Suprapubic skin (tissue), 4 donors: ENCODE measurements at regions not wholly inside any gene's neighbourhood (a gene's known extent, or its start where the extent isn't known, plus 50 kb on each side); places are given as distances from the start of the nearest gene placed in this dataset.
"Not testable (repeated sequence)": the region's sequence is repeated elsewhere in the genome, so short reads cannot be mapped to it uniquely, and the experiment has no call there.

Experiments
- DNase-seq, 2 donors: peaks; one replicate each; pipeline ENCODE4 v3.0.0-alpha.2; 2019; ENCODE audit warnings: low spot score in 2 of 2
- H3K27ac ChIP-seq: fragments of 200-600 bp; sonication (generic); one replicate; pipeline ENCODE4 v1.5.1; 2019
- H3K27me3 ChIP-seq: fragments of 200-600 bp; sonication (generic); one replicate; pipeline ENCODE4 v1.5.1; 2019
- H3K36me3 ChIP-seq: fragments of 200-600 bp; sonication (generic); one replicate; pipeline ENCODE4 v1.5.1; 2019
- H3K4me1 ChIP-seq: fragments of 200-600 bp; sonication (generic); one replicate; pipeline ENCODE4 v1.5.1; 2019
- H3K4me3 ChIP-seq: fragments of 200-600 bp; sonication (generic); one replicate; pipeline ENCODE4 v1.5.1; 2019; ENCODE audit warnings: mild to moderate bottlenecking
- H3K9me3 ChIP-seq: fragments of 200-600 bp; sonication (generic); one replicate; pipeline ENCODE4 v1.5.1; 2019
- EP300 ChIP-seq: sonication (generic); formaldehyde crosslinking; IDR thresholded peaks from one replicate; pipeline ENCODE4 v1.6.1; 2017; ENCODE audit warnings: antibody characterized with exemption
- POLR2A ChIP-seq, 2 donors: fragments of 450-650 bp; IDR thresholded peaks; one replicate each; pipeline ENCODE4 v1.6.1; 2017; ENCODE audit warnings: antibody characterized with exemption in 2 of 2, mild to moderate bottlenecking in 2 of 2, moderate library complexity in 2 of 2
- POLR2AphosphoS5 ChIP-seq, 3 donors: sonication (generic); formaldehyde crosslinking; IDR thresholded peaks; one replicate each; pipeline ENCODE4 v1.6.1; 2017; ENCODE audit warnings: antibody characterized with exemption in 3 of 3
- WGBS: methylation state at CpG from one replicate; pipeline ENCODE4 v1.1.5; 2018; 5-methylcytosine and 5-hydroxymethylcytosine counted together
- TF ChIP-seq, protein P1 (sequence below), 2 donors: fragments of 200-600 bp in 1 of 2; fragments of 450-650 bp in 1 of 2; sonication (generic) in 1 of 2; IDR thresholded peaks; one replicate each; pipeline ENCODE4 v1.5.1; 2016 to 2019; ENCODE audit warnings: antibody characterized with exemption in 2 of 2, mild to moderate bottlenecking in 1 of 2, moderate library complexity in 1 of 2

DNA sequence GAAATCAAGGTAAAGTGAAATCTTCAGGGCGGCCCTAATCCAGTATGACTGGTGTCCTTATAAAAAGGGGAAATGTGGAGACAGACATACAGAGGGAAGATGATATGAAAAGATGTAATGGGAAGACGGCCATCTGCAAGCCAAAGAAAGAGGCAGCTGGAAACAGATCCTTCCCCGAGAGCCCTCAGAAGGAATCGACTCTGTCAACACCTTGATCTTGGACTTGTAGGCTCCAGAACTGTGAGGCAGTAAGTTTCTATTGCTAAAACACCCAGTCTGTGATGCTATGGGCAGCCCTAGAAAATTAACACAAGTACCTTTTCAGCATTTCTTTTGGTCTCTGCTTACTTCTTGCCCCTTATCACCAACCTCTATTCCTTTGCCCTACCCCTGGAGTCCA lies 174.7 kb upstream of the TPM1 start:
- Histone ChIP-seq H3K4me1 (no peaks in the 10 kb centered on the region), H3K9me3 (no peaks in the 10 kb centered on the region), H3K27me3 (no peaks in the 10 kb centered on the region), H3K4me3 (no peak overlapping the region), H3K27ac (no peak overlapping the region), H3K36me3 (no peaks in the 10 kb centered on the region)
- DNase-seq, result no peak
- 95% methylated on average over 4 of the region's 4 CpGs for WGBS
- TF ChIP-seq POLR2A (IDR thresholded peaks at IDR 0.05), result no peak
- TF ChIP-seq EP300, result no peak

DNA sequence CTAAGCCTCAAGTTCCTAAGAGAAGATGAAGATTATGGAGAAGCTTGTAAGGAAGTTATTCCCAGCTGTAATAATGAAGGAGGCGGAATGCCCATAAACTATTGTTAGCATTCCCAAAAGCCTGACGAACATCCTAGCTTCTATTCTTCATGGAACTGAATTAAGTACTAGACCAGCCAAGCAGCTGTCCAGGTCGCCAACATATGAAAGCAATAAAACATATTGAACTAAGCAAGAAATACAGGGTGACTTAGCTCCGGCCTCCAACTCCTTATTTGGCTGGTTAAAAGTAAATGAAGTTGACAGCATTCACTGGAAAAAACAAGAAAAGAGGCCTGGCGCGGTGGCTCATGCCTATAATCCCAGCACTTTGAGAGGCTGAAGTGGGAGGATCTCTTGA lies 174.0 kb upstream of the TPM1 start:
- TF ChIP-seq, protein P1, sequence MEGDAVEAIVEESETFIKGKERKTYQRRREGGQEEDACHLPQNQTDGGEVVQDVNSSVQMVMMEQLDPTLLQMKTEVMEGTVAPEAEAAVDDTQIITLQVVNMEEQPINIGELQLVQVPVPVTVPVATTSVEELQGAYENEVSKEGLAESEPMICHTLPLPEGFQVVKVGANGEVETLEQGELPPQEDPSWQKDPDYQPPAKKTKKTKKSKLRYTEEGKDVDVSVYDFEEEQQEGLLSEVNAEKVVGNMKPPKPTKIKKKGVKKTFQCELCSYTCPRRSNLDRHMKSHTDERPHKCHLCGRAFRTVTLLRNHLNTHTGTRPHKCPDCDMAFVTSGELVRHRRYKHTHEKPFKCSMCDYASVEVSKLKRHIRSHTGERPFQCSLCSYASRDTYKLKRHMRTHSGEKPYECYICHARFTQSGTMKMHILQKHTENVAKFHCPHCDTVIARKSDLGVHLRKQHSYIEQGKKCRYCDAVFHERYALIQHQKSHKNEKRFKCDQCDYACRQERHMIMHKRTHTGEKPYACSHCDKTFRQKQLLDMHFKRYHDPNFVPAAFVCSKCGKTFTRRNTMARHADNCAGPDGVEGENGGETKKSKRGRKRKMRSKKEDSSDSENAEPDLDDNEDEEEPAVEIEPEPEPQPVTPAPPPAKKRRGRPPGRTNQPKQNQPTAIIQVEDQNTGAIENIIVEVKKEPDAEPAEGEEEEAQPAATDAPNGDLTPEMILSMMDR (IDR thresholded peaks at IDR 0.05), result no peak
- TF ChIP-seq POLR2AphosphoS5 (IDR thresholded peaks at IDR 0.05) (no peak), EP300 (no peak), POLR2A (IDR thresholded peaks at IDR 0.05) (no peak)
- no peak overlapping the region for H3K4me3 ChIP-seq
- H3K9me3 ChIP-seq, result no peaks in the 10 kb centered on the region
- no peak for DNase-seq
- 54% methylated on average over 6 of the region's 6 CpGs for WGBS
- H3K4me1 ChIP-seq, result no peaks in the 10 kb centered on the region
- no peak overlapping the region for H3K27ac ChIP-seq
- no peaks in the 10 kb centered on the region for H3K27me3 ChIP-seq
- no peaks in the 10 kb centered on the region for H3K36me3 ChIP-seq

DNA sequence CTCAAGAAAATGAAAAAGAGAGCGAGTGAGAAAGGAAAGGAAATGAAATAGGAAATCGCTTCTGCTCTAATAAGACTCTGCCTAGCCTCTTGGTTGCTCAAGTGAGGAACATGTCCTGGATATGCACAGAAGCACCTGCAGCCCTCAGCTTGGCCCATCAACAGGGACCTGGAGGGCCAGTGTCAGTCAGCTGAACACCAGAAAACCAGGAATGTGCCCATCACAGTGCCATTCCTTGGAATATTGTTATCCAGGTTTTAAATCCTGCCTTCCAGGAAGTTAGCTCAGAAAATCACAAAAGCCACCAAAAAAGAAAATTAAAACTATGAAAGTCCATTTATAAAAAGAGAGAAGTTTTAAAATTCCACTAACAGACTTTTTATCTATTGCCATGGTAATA lies 173.4 kb upstream of the TPM1 start:
- H3K27me3 ChIP-seq, result no peaks in the 10 kb centered on the region
- DNase-seq, result no peak
- H3K9me3 ChIP-seq, result no peaks in the 10 kb centered on the region
- no peaks in the 10 kb centered on the region for H3K36me3 ChIP-seq
- 97% methylated on average over 2 of the region's 2 CpGs for WGBS
- H3K27ac ChIP-seq, result no peak overlapping the region
- TF ChIP-seq, protein P1 (IDR thresholded peaks at IDR 0.05), result no peak
- TF ChIP-seq POLR2AphosphoS5 (IDR thresholded peaks at IDR 0.05) (no peak), EP300 (no peak), POLR2A (IDR thresholded peaks at IDR 0.05) (no peak)
- H3K4me1 ChIP-seq, result no peaks in the 10 kb centered on the region
- H3K4me3 ChIP-seq, result no peak overlapping the region

DNA sequence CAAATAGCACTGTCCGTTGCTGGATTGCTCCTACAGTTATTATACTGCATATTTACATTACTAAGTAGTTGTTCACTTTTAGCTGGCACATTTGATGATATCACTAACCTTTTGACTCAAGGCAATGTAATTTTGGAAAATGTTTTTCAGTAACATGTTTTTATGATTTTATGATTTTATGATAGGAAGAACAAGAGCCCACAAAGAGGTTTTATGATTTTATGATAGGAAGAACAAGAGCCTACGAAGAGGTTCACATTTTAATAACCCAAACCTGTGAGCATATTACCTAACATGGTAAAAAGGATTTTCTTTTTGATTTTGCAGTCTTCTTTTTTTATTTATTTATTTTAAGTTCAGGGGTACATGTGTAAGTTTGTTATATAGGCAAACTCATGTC lies 172.3 kb upstream of the TPM1 start:
- DNase-seq, result no peak
- 85% methylated on average over 2 of the region's 2 CpGs for WGBS
- H3K4me1 ChIP-seq, result no peaks in the 10 kb centered on the region
- H3K27ac ChIP-seq, result no peak overlapping the region
- H3K36me3 ChIP-seq, result no peaks in the 10 kb centered on the region
- H3K9me3 ChIP-seq, result no peaks in the 10 kb centered on the region
- H3K4me3 ChIP-seq, result no peak overlapping the region
- no peaks in the 10 kb centered on the region for H3K27me3 ChIP-seq
- TF ChIP-seq POLR2AphosphoS5 (IDR thresholded peaks at IDR 0.05) (no peak), EP300 (no peak), POLR2A (IDR thresholded peaks at IDR 0.05) (no peak)
- TF ChIP-seq, protein P1 (IDR thresholded peaks at IDR 0.05), result no peak

DNA sequence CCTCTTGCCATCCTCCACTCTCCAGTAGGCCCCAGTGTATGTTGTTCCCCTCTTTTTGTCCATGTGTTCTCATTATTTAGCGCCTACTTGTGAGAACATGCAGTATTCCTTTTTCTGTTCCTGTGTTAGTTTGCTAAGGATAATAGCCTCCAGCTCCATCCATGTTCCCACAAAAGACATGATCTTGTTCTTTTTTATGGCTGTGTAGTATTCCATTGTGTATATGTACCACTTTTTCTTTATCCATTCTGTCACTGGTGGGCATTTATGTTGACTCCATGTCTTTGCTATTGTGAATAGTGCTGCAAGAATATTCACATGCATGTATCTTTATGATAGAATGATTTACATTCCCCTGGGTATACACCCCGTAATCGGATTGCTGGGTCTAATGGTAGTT lies 171.8 kb upstream of the TPM1 start:
- not testable (repeated sequence) for H3K27ac ChIP-seq, DNase-seq, H3K36me3 ChIP-seq, H3K27me3 ChIP-seq, H3K4me3 ChIP-seq, H3K4me1 ChIP-seq, H3K9me3 ChIP-seq
- WGBS, result 80% methylated on average over 3 of the region's 3 CpGs

DNA sequence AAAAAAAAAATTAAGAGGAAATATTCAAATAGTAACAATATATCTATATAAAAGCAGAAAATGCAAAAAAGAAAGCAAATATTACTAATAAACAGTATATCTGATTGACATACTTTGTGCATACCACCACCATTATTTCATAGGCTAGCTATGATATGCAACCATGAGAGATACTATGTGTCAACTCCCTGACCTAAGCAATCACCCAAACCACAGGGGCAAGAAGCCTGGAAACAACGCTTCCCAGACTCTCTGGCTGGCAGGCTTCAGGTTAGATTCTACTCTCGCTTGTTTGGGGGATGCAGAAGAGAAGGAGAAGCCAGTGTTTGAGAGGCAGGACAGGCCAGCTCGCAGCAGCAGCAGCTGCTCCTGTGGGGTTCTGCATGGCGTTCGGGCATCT lies 169.3 kb upstream of the TPM1 start:
- TF ChIP-seq POLR2A (IDR thresholded peaks at IDR 0.05), result no peak
- no peak for TF ChIP-seq POLR2AphosphoS5 (IDR thresholded peaks at IDR 0.05)
- TF ChIP-seq, protein P1 (IDR thresholded peaks at IDR 0.05), result no peak
- no peak for TF ChIP-seq EP300
- Histone ChIP-seq H3K36me3 (no peaks in the 10 kb centered on the region), H3K27me3 (no peaks in the 10 kb centered on the region), H3K4me3 (no peak overlapping the region), H3K4me1 (no peaks in the 10 kb centered on the region), H3K9me3 (no peaks in the 10 kb centered on the region), H3K27ac (no peak overlapping the region)
- 96% methylated on average over 5 of the region's 5 CpGs for WGBS
- no peak for DNase-seq
